HFF-Myc (cell line): ENCODE measurements at regions not wholly inside any gene's neighbourhood (a gene's known extent, or its start where the extent isn't known, plus 50 kb on each side); places are given as distances from the start of the nearest gene placed in this dataset.

Experiments used
- DNase-seq: peaks from one replicate; pipeline ENCODE4 v3.0.0-alpha.2; 2011; ENCODE audit warnings: low read depth; ENCODE audit errors: extremely low read depth
- H3K4me3 ChIP-seq: replicated peaks from 2 replicates; pipeline ENCODE4 v1.5.1; 2011; ENCODE audit warnings: low read depth, mild to moderate bottlenecking, control low read depth, low read length
- TF ChIP-seq, protein P1 (sequence below): IDR thresholded peaks from 2 replicates; pipeline ENCODE4 v1.5.1; 2012; ENCODE audit warnings: mild to moderate bottlenecking, low read depth, low read length, control low read depth; ENCODE audit errors: missing control alignments

- TF ChIP-seq, protein P1, sequence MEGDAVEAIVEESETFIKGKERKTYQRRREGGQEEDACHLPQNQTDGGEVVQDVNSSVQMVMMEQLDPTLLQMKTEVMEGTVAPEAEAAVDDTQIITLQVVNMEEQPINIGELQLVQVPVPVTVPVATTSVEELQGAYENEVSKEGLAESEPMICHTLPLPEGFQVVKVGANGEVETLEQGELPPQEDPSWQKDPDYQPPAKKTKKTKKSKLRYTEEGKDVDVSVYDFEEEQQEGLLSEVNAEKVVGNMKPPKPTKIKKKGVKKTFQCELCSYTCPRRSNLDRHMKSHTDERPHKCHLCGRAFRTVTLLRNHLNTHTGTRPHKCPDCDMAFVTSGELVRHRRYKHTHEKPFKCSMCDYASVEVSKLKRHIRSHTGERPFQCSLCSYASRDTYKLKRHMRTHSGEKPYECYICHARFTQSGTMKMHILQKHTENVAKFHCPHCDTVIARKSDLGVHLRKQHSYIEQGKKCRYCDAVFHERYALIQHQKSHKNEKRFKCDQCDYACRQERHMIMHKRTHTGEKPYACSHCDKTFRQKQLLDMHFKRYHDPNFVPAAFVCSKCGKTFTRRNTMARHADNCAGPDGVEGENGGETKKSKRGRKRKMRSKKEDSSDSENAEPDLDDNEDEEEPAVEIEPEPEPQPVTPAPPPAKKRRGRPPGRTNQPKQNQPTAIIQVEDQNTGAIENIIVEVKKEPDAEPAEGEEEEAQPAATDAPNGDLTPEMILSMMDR: no peak
- DNase-seq: no peak
- no peak overlapping the region for H3K4me3 ChIP-seq
Observed at GRCh38 chr13:105282406-105283285, 1252.8 kb downstream of the EFNB2 start.

GRCh38 chr13:105278943-105279381 lies 1256.5 kb downstream of the EFNB2 start:
- DNase-seq: no peak
- no peak overlapping the region for H3K4me3 ChIP-seq
- TF ChIP-seq, protein P1: no peak

DNA sequence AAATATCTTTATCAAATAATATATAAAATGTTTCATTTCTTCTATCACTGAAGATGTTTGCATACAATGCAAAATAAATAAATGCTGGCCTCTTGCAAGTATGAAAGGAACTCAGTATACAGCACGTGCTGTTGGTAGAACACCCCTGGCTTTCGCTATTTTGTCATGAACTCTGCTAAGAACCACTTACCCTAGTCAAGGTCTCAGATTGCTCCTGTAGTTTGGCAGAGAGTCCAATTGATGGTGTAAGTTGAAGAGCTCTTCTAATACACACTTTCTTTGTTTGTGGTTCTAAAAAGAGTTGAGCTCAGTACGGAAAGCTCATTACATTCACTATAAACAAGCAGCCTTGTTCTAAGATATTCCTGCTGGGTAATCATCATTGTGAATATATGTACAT lies 1258.9 kb downstream of the EFNB2 start:
- H3K4me3 ChIP-seq: no peak overlapping the region
- no peak for DNase-seq
- TF ChIP-seq, protein P1: no peak

- no peak for DNase-seq
- TF ChIP-seq, protein P1: no peak
- H3K4me3 ChIP-seq: no peak overlapping the region
Observed at GRCh38 chr13:105273665-105274222, 1261.7 kb downstream of the EFNB2 start.

DNA sequence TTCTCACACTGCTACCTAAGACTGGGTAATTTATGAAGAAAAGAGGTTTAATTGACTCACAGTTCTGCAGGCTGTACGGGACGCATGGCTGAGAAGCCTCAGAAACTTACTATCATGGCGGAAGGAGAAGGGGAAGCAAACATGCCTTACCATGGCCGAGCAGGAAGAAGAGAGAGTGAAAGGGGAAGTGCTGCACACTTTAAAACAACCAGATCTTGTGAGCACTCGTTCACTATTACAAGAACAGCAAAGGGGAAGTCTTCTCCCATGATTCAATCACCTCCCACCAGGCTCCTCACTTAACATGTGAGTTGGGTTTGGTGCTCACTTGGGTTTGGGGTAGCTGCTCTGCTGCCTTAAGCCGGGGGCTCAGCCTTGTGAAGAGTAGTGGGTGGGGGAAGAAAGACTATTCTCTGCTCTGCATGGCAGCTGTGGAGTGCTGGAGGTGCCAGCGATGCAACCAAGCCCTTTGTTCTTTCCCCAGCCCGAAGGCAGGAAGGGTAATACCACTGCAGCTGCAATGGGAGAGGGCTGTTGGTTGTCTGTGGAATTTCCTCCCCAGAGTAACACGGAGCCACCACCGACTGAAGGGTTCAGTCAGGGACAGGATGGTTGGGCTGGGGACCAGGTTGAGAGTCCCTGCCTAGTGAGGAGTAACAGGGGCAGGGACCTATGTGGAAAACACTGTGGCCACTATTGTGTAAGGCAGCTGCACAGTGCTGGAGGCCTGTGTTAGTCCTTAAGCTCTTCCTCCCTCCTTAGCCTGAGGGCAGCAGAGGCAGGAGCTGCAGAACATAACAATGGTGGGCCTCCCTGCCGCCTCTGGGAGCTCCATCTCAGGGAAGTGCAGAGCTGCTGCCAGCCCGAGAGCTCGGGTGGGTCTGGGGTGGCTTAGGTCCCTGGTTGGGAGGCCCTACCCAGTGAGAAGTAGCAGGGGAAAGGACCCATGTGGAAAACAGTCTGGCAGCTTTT lies 1262.5 kb downstream of the EFNB2 start:
- H3K4me3 ChIP-seq: no peak overlapping the region
- TF ChIP-seq, protein P1: no peak

DNA sequence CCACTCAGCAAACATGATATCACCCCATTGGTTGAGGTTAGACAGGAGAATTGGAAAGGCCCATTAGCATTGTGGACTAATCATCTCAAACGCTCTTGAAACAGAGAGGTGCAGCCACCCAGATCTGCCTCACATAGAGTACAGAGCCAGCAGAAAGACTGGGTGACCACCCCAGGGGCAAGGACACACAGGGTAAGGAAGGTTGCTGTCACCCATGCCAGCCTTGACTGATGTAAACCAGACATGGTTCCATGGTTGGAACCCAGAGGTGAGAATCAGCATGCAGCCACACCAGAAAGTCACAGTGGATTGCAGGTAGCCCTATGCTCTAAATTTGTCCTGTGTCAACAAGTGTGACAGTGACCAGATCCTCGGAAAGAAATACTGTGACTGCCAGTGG lies 1268.8 kb downstream of the EFNB2 start:
- TF ChIP-seq, protein P1: no peak
- DNase-seq: no peak
- no peak overlapping the region for H3K4me3 ChIP-seq

More for the DNA sequence above, 1262.5 kb downstream of the EFNB2 start:
- no peak for DNase-seq
